ENCODE measurements at regions not wholly inside any gene's neighbourhood (a gene's known extent, or its start where the extent isn't known, plus 50 kb on each side); places are given as distances from the start of the nearest gene placed in this dataset.

DNA sequence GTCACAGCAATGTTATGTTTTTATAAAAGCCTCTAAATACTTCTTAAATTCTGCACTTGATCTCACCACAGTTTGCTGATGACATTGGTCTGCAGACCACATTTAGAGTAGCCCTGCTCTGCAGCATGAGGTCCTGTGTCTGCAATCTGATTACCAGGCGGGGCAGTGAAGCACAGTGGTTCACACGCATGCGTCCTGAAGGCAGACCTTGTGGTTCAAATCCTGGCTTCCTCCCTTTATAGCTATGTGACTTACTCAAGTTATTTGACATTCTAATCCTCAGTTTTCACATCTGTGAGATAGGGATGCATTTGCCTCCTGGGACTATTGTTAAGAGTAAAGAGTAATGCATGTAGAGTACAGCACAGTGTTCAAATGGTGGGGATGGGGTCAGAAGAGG lies 50.3 kb downstream of the BMAL2 start:
- H3K27me3 ChIP-seq (ENCODE audit: insufficient read depth), result no peaks in the 10 kb centered on the region
- no peaks in the 10 kb centered on the region for H3K79me2 ChIP-seq (replicated peaks; ENCODE audit: insufficient read depth)
- no peak overlapping the region for H3K4me2 ChIP-seq
- TF ChIP-seq, protein P1, sequence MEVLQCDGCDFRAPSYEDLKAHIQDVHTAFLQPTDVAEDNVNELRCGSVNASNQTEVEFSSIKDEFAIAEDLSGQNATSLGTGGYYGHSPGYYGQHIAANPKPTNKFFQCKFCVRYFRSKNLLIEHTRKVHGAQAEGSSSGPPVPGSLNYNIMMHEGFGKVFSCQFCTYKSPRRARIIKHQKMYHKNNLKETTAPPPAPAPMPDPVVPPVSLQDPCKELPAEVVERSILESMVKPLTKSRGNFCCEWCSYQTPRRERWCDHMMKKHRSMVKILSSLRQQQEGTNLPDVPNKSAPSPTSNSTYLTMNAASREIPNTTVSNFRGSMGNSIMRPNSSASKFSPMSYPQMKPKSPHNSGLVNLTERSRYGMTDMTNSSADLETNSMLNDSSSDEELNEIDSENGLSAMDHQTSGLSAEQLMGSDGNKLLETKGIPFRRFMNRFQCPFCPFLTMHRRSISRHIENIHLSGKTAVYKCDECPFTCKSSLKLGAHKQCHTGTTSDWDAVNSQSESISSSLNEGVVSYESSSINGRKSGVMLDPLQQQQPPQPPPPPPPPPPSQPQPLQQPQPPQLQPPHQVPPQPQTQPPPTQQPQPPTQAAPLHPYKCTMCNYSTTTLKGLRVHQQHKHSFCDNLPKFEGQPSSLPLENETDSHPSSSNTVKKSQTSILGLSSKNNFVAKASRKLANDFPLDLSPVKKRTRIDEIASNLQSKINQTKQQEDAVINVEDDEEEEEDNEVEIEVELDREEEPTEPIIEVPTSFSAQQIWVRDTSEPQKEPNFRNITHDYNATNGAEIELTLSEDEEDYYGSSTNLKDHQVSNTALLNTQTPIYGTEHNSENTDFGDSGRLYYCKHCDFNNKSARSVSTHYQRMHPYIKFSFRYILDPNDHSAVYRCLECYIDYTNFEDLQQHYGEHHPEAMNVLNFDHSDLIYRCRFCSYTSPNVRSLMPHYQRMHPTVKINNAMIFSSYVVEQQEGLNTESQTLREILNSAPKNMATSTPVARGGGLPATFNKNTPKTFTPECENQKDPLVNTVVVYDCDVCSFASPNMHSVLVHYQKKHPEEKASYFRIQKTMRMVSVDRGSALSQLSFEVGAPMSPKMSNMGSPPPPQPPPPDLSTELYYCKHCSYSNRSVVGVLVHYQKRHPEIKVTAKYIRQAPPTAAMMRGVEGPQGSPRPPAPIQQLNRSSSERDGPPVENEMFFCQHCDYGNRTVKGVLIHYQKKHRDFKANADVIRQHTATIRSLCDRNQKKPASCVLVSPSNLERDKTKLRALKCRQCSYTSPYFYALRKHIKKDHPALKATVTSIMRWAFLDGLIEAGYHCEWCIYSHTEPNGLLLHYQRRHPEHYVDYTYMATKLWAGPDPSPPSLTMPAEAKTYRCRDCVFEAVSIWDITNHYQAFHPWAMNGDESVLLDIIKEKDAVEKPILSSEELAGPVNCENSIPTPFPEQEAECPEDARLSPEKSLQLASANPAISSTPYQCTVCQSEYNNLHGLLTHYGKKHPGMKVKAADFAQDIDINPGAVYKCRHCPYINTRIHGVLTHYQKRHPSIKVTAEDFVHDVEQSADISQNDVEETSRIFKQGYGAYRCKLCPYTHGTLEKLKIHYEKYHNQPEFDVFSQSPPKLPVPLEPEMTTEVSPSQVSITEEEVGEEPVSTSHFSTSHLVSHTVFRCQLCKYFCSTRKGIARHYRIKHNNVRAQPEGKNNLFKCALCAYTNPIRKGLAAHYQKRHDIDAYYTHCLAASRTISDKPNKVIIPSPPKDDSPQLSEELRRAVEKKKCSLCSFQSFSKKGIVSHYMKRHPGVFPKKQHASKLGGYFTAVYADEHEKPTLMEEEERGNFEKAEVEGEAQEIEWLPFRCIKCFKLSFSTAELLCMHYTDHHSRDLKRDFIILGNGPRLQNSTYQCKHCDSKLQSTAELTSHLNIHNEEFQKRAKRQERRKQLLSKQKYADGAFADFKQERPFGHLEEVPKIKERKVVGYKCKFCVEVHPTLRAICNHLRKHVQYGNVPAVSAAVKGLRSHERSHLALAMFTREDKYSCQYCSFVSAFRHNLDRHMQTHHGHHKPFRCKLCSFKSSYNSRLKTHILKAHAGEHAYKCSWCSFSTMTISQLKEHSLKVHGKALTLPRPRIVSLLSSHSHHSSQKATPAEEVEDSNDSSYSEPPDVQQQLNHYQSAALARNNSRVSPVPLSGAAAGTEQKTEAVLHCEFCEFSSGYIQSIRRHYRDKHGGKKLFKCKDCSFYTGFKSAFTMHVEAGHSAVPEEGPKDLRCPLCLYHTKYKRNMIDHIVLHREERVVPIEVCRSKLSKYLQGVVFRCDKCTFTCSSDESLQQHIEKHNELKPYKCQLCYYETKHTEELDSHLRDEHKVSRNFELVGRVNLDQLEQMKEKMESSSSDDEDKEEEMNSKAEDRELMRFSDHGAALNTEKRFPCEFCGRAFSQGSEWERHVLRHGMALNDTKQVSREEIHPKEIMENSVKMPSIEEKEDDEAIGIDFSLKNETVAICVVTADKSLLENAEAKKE (CRISPR knock-in tag; IDR thresholded peaks at IDR 0.05), result no peak
- no peak for TF ChIP-seq EZH2 (IDR thresholded peaks at IDR 0.05; ENCODE audit: low read depth, unreplicated experiment)
- TF ChIP-seq NANOG (IDR thresholded peaks at IDR 0.05; ENCODE audit: borderline replicate concordance), result no peak
- TF ChIP-seq, protein P2, sequence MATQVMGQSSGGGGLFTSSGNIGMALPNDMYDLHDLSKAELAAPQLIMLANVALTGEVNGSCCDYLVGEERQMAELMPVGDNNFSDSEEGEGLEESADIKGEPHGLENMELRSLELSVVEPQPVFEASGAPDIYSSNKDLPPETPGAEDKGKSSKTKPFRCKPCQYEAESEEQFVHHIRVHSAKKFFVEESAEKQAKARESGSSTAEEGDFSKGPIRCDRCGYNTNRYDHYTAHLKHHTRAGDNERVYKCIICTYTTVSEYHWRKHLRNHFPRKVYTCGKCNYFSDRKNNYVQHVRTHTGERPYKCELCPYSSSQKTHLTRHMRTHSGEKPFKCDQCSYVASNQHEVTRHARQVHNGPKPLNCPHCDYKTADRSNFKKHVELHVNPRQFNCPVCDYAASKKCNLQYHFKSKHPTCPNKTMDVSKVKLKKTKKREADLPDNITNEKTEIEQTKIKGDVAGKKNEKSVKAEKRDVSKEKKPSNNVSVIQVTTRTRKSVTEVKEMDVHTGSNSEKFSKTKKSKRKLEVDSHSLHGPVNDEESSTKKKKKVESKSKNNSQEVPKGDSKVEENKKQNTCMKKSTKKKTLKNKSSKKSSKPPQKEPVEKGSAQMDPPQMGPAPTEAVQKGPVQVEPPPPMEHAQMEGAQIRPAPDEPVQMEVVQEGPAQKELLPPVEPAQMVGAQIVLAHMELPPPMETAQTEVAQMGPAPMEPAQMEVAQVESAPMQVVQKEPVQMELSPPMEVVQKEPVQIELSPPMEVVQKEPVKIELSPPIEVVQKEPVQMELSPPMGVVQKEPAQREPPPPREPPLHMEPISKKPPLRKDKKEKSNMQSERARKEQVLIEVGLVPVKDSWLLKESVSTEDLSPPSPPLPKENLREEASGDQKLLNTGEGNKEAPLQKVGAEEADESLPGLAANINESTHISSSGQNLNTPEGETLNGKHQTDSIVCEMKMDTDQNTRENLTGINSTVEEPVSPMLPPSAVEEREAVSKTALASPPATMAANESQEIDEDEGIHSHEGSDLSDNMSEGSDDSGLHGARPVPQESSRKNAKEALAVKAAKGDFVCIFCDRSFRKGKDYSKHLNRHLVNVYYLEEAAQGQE (IDR thresholded peaks at IDR 0.05; ENCODE audit: unreplicated experiment), result no peak
- TF ChIP-seq ZNF114 (CRISPR knock-in tag; IDR thresholded peaks at IDR 0.05), result no peak
- TF ChIP-seq, protein P3, sequence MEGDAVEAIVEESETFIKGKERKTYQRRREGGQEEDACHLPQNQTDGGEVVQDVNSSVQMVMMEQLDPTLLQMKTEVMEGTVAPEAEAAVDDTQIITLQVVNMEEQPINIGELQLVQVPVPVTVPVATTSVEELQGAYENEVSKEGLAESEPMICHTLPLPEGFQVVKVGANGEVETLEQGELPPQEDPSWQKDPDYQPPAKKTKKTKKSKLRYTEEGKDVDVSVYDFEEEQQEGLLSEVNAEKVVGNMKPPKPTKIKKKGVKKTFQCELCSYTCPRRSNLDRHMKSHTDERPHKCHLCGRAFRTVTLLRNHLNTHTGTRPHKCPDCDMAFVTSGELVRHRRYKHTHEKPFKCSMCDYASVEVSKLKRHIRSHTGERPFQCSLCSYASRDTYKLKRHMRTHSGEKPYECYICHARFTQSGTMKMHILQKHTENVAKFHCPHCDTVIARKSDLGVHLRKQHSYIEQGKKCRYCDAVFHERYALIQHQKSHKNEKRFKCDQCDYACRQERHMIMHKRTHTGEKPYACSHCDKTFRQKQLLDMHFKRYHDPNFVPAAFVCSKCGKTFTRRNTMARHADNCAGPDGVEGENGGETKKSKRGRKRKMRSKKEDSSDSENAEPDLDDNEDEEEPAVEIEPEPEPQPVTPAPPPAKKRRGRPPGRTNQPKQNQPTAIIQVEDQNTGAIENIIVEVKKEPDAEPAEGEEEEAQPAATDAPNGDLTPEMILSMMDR (conservative IDR thresholded peaks at IDR 0.05; ENCODE audit: low read depth in 2 of 2), result no peak
- TF ChIP-seq ZNF331 (CRISPR knock-in tag; IDR thresholded peaks at IDR 0.05; ENCODE audit: low read depth), result no peak
- TF ChIP-seq STAT1 (IDR thresholded peaks at IDR 0.05; ENCODE audit: unreplicated experiment), result no peak
- TF ChIP-seq CREB1 (CRISPR knock-in tag; IDR thresholded peaks at IDR 0.05; ENCODE audit: low read depth), result no peak
- TF ChIP-seq EZH2phosphoT487 (IDR thresholded peaks at IDR 0.05; ENCODE audit: unreplicated experiment), result no peak
- TF ChIP-seq POLR2AphosphoS5 (IDR thresholded peaks at IDR 0.05; ENCODE audit: low read depth), result no peak
- TF ChIP-seq JUNB (IDR thresholded peaks at IDR 0.05; ENCODE audit: unreplicated experiment), result no peak
- TF ChIP-seq, protein P4, sequence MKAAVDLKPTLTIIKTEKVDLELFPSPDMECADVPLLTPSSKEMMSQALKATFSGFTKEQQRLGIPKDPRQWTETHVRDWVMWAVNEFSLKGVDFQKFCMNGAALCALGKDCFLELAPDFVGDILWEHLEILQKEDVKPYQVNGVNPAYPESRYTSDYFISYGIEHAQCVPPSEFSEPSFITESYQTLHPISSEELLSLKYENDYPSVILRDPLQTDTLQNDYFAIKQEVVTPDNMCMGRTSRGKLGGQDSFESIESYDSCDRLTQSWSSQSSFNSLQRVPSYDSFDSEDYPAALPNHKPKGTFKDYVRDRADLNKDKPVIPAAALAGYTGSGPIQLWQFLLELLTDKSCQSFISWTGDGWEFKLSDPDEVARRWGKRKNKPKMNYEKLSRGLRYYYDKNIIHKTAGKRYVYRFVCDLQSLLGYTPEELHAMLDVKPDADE (IDR thresholded peaks at IDR 0.05), result no peak
- DNase-seq (ENCODE audit: low spot score) (no peak), ATAC-seq (no peak)
- H2AFZ ChIP-seq, result no peak overlapping the region
- Mint-ChIP-seq H3K27me3 (ENCODE audit: insufficient read depth, low read depth, poor library complexity) (no peaks in the 10 kb centered on the region), H3K9me3 (no peaks in the 10 kb centered on the region), H3K4me3 (no peak overlapping the region), H3K36me3 (ENCODE audit: low read depth) (peaks cover 7% of the 10 kb centered on the region; the same call in 1 of the 3 replicates), H3K4me1 (no peaks in the 10 kb centered on the region), H3K27ac (no peak overlapping the region)
- no peaks in the 10 kb centered on the region; the same call in 1 of the 2 replicates for H4K20me1 ChIP-seq (replicated peaks; ENCODE audit: insufficient read depth)
- no peak overlapping the region for H3K27ac ChIP-seq (ENCODE audit: low read depth)
- no peaks in the 10 kb centered on the region for H3F3A ChIP-seq (replicated peaks; ENCODE audit: low read depth)
- H3K9me2 ChIP-seq (ENCODE audit: insufficient read depth), result no peaks in the 10 kb centered on the region
- no peak overlapping the region for H3K4me3 ChIP-seq
- H3K36me3 ChIP-seq (ENCODE audit: insufficient read depth), result peaks cover 11% of the 10 kb centered on the region; the same call in 1 of the 2 replicates
- H3K4me1 ChIP-seq (ENCODE audit: insufficient read depth), result no peaks in the 10 kb centered on the region

Measured in GM23338 (cell line).